Heart left ventricle (tissue), 13 donors: ENCODE measurements at regions not wholly inside any gene's neighbourhood (a gene's known extent, or its start where the extent isn't known, plus 50 kb on each side); places are given as distances from the start of the nearest gene placed in this dataset.
"Not testable (repeated sequence)": the region's sequence is repeated elsewhere in the genome, so short reads cannot be mapped to it uniquely, and the experiment has no call there.

Experiments
- POLR2A ChIP-seq, 2 donors: fragments of 450-650 bp; IDR thresholded peaks; one replicate each; pipeline ENCODE4 v1.6.1; 2017; ENCODE audit warnings: antibody characterized with exemption in 2 of 2, mild to moderate bottlenecking in 2 of 2, moderate library complexity in 2 of 2
- TF ChIP-seq, protein P1 (sequence below), 12 donors: fragments of 200-600 bp; sonication (generic) in 4 of 12; IDR thresholded peaks; one replicate each; pipeline versions ENCODE4 v1.5.0 to v1.8.0; 2018 to 2022; ENCODE audit warnings: antibody characterized with exemption in 12 of 12, mild to moderate bottlenecking in 5 of 12
- donor health status: ischemic (EF 13 %, LVEDD 7.1; RV severe dilation, severe dysfunction).
- donor health status: DM: no; HTN: yes; CAD: no.
- donor health status: DM: no; HTN: no; CAD: no.
- donor health status: ischemic (EF 25% LVEDD 6.9; RV normal size, moderate dysfunction).
- donor health status: ischemic (EF 25% LVEDD 5.7; RV mildly dilated, moderate dysfunction).
- donor health status: ischemic (EF 35%, LVEDD 5.7; RV mildly dilated, moderate dysfunction).
- donor health status: nonischemic (EF 11% LVEDD 7.7; RV severe dilation, severe dysfunction).
- donor health status: DM: yes; HTN: yes; CAD: no.
- donor health status: PGD.
- donor health status: ischemic (EF 29% LVEDD 5.4; RV normal size, mild dysfunction).
- donor health status: nonischemic (EF 23%, LVEDD 6.1; RV moderate dilation, normal function).

DNA sequence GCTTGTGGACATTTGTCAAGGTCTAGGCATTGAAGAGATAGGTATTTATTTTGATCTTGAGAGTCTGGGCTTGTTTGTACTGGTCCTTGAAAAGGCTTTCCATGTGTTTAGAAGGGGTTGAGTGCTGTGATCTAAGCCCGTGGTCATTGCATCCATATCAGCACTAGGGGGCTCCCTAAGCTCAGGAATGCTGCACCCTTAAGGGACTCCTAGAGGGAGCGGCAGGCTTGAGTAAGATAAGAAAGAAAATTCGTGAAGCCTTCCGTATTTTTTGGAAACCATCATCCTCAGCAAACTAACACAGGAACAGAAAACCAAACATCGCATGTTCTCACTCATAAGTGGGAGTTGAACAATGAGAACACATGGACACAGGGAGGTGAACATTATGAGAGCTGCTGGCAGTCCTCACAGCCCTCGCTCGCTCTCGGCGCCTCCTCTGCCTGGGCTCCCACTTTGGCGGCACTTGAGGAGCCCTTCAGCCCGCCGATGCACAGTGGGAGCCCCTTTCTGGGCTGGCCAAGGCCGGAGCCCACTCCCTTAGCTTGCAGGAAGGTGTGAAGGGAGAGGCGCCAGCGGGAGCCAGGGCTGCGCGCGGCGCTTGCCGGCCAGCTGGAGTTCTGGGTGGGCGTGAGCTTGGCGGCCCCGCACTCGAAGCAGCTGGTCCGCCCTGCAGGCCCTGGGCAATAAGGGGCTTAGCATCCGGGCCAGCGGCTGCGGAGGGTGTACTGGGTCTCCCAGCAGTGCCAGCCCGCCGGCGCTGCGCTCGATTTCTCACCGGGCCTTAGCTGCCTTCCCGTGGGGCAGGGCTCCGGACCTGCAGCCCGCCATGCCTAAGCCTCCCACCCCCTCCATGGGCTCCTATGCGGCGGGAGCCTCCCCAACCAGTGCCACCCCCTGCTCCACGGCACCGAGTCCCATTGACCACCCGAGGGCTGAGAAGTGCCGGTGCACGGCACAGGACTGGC, 201.2 kb upstream of the PCDH18 start:
- TF ChIP-seq, protein P1, sequence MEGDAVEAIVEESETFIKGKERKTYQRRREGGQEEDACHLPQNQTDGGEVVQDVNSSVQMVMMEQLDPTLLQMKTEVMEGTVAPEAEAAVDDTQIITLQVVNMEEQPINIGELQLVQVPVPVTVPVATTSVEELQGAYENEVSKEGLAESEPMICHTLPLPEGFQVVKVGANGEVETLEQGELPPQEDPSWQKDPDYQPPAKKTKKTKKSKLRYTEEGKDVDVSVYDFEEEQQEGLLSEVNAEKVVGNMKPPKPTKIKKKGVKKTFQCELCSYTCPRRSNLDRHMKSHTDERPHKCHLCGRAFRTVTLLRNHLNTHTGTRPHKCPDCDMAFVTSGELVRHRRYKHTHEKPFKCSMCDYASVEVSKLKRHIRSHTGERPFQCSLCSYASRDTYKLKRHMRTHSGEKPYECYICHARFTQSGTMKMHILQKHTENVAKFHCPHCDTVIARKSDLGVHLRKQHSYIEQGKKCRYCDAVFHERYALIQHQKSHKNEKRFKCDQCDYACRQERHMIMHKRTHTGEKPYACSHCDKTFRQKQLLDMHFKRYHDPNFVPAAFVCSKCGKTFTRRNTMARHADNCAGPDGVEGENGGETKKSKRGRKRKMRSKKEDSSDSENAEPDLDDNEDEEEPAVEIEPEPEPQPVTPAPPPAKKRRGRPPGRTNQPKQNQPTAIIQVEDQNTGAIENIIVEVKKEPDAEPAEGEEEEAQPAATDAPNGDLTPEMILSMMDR (IDR thresholded peaks at IDR 0.05), result peak in 1 of 12 donors; percentile 12
- TF ChIP-seq POLR2A (IDR thresholded peaks at IDR 0.05), result not testable (repeated sequence)
